Parathyroid adenoma (tissue), 2 donors: ENCODE measurements at regions not wholly inside any gene's neighbourhood (a gene's known extent, or its start where the extent isn't known, plus 50 kb on each side); places are given as distances from the start of the nearest gene placed in this dataset.

ENCODE experiments used
- H2AFZ ChIP-seq: fragments of 300-600 bp; sonication (generic); one replicate; pipeline ENCODE4 v1.7.0; 2017; ENCODE audit warnings: antibody characterized with exemption, mild to moderate bottlenecking
- H3K27ac ChIP-seq: fragments of 300-600 bp; sonication (generic); one replicate; pipeline ENCODE4 v1.7.0; 2017
- H3K27me3 ChIP-seq: fragments of 300-600 bp; sonication (generic); one replicate; pipeline ENCODE4 v1.7.0; 2017; ENCODE audit warnings: low read length; ENCODE audit not compliant: control insufficient read depth, insufficient read depth
- H3K36me3 ChIP-seq: fragments of 300-600 bp; sonication (generic); one replicate; pipeline ENCODE4 v1.7.0; 2017; ENCODE audit warnings: low read length; ENCODE audit not compliant: control insufficient read depth, insufficient read depth
- H3K4me1 ChIP-seq: fragments of 300-600 bp; sonication (generic); one replicate; pipeline ENCODE4 v1.7.0; 2017; ENCODE audit warnings: control low read depth
- H3K4me2 ChIP-seq: fragments of 300-600 bp; sonication (generic); one replicate; pipeline ENCODE4 v1.7.0; 2017; ENCODE audit warnings: low read length
- H3K4me3 ChIP-seq: fragments of 300-600 bp; sonication (generic); one replicate; pipeline ENCODE4 v1.7.0; 2017; ENCODE audit warnings: low read depth, low read length
- H3K79me2 ChIP-seq: fragments of 300-600 bp; sonication (generic); one replicate; pipeline ENCODE4 v1.7.0; 2017; ENCODE audit warnings: control low read depth
- H3K9ac ChIP-seq: fragments of 300-600 bp; sonication (generic); one replicate; pipeline ENCODE4 v1.7.0; 2017; ENCODE audit warnings: mild to moderate bottlenecking
- H3K9me3 ChIP-seq: fragments of 300-600 bp; sonication (generic); one replicate; pipeline ENCODE4 v1.7.0; 2017; ENCODE audit warnings: low read length; ENCODE audit not compliant: control insufficient read depth
- CTCF ChIP-seq: fragments of 300-600 bp; sonication (generic); IDR thresholded peaks from one replicate; pipeline ENCODE4 v1.7.0; 2017; ENCODE audit warnings: antibody characterized with exemption, mild to moderate bottlenecking
- donor health status: primary hyperparathyroidism.

GRCh38 chr20:58028123-58028522, 200.3 kb downstream of the ANKRD60 start:
- no peaks in the 10 kb centered on the region for H3K79me2 ChIP-seq
- no peak for TF ChIP-seq CTCF
- H3K9ac ChIP-seq = no peak overlapping the region
- H2AFZ ChIP-seq = no peak overlapping the region
- H3K9me3 ChIP-seq = no peaks in the 10 kb centered on the region
- H3K4me1 ChIP-seq = no peaks in the 10 kb centered on the region
- H3K36me3 ChIP-seq = no peaks in the 10 kb centered on the region
- H3K4me3 ChIP-seq = no peak overlapping the region
- H3K27ac ChIP-seq = no peak overlapping the region
- H3K4me2 ChIP-seq = no peak overlapping the region
- no peaks in the 10 kb centered on the region for H3K27me3 ChIP-seq

- TF ChIP-seq CTCF = no peak
- Histone ChIP-seq H3K27ac (no peak overlapping the region), H3K9ac (no peak overlapping the region), H3K4me1 (no peaks in the 10 kb centered on the region), H3K27me3 (no peaks in the 10 kb centered on the region), H3K4me2 (no peak overlapping the region), H3K79me2 (no peaks in the 10 kb centered on the region), H3K9me3 (no peaks in the 10 kb centered on the region), H3K36me3 (no peaks in the 10 kb centered on the region), H3K4me3 (no peak overlapping the region), H2AFZ (no peak overlapping the region)
These were observed 202.1 kb downstream of the ANKRD60 start for GRCh38 chr20:58026361-58026760.

GRCh38 chr20:58025233-58025632, 203.2 kb downstream of the ANKRD60 start:
- Histone ChIP-seq H3K4me2 (no peak overlapping the region), H3K9me3 (no peaks in the 10 kb centered on the region), H2AFZ (no peak overlapping the region), H3K36me3 (no peaks in the 10 kb centered on the region), H3K27ac (no peak overlapping the region), H3K27me3 (no peaks in the 10 kb centered on the region), H3K4me3 (no peak overlapping the region), H3K79me2 (no peaks in the 10 kb centered on the region), H3K9ac (no peak overlapping the region), H3K4me1 (no peaks in the 10 kb centered on the region)
- no peak for TF ChIP-seq CTCF

DNA sequence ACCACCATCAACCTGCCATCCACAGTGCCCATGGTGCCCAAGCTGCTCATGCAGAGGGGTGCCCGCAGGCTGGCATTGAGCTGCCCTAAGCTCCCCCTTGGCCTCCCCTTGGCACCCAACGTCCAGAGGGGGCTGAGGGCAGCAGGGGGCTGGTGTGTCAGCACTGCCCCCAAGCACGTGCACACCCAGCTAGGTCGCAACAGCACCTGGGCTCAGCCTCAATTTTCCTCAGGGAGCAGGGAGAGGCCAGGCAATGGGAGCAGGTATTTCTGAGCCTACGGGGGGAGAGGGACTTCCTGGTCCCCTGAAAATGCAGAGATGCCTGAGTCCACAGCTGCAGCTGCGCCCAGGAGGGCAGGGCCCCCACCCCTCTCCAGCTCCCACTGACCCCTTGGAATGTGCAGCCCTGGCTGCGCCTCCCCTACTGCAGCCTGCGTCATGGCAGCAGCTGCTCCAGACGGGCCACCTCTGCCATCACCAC, 204.2 kb downstream of the ANKRD60 start:
- no peaks in the 10 kb centered on the region for H3K79me2 ChIP-seq
- H3K4me1 ChIP-seq = no peaks in the 10 kb centered on the region
- no peak overlapping the region for H3K4me3 ChIP-seq
- no peak overlapping the region for H3K4me2 ChIP-seq
- no peaks in the 10 kb centered on the region for H3K27me3 ChIP-seq
- no peak overlapping the region for H3K27ac ChIP-seq
- no peaks in the 10 kb centered on the region for H3K36me3 ChIP-seq
- TF ChIP-seq CTCF = no peak
- no peak overlapping the region for H3K9ac ChIP-seq
- H2AFZ ChIP-seq = no peak overlapping the region
- no peaks in the 10 kb centered on the region for H3K9me3 ChIP-seq

DNA sequence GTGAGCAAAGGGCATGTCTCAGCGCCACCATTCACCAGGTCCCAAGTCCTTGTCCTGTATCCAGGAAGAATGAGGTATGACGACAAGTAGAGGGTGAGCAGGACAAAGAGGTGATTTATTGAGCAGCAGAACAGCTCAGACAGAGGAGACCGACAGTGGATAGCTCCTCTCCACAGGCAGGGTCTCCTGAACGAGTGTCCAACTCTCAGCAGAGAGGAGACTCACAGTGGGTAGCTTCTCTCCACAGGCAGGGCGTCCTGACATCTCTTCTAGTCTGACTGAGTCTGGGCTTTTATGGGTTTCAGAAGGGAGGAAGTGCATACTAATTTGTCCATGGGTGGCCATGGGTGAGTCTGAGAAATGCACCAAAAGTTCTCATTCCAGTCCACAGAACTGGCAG, 204.7 kb downstream of the ANKRD60 start:
- H3K36me3 ChIP-seq = no peaks in the 10 kb centered on the region
- H2AFZ ChIP-seq = no peak overlapping the region
- H3K79me2 ChIP-seq = no peaks in the 10 kb centered on the region
- no peak overlapping the region for H3K27ac ChIP-seq
- no peaks in the 10 kb centered on the region for H3K9me3 ChIP-seq
- no peak overlapping the region for H3K4me2 ChIP-seq
- no peaks in the 10 kb centered on the region for H3K27me3 ChIP-seq
- H3K4me3 ChIP-seq = no peak overlapping the region
- no peak for TF ChIP-seq CTCF
- H3K4me1 ChIP-seq = no peaks in the 10 kb centered on the region
- no peak overlapping the region for H3K9ac ChIP-seq
